Suprapubic skin (tissue), 4 donors: ENCODE measurements at regions not wholly inside any gene's neighbourhood (a gene's known extent, or its start where the extent isn't known, plus 50 kb on each side); places are given as distances from the start of the nearest gene placed in this dataset.

ENCODE experiments used
- POLR2A ChIP-seq, 2 donors: fragments of 450-650 bp; IDR thresholded peaks; one replicate each; pipeline ENCODE4 v1.6.1; 2017; ENCODE audit warnings: antibody characterized with exemption in 2 of 2, mild to moderate bottlenecking in 2 of 2, moderate library complexity in 2 of 2
- POLR2AphosphoS5 ChIP-seq, 3 donors: sonication (generic); formaldehyde crosslinking; IDR thresholded peaks; one replicate each; pipeline ENCODE4 v1.6.1; 2017; ENCODE audit warnings: antibody characterized with exemption in 3 of 3
- TF ChIP-seq, protein P1 (sequence below), 2 donors: fragments of 200-600 bp in 1 of 2; fragments of 450-650 bp in 1 of 2; sonication (generic) in 1 of 2; IDR thresholded peaks; one replicate each; pipeline ENCODE4 v1.5.1; 2016 to 2019; ENCODE audit warnings: antibody characterized with exemption in 2 of 2, mild to moderate bottlenecking in 1 of 2, moderate library complexity in 1 of 2

GRCh38 chr9:118647331-118647730 lies 721.9 kb downstream of the BRINP1 start:
- TF ChIP-seq, protein P1, sequence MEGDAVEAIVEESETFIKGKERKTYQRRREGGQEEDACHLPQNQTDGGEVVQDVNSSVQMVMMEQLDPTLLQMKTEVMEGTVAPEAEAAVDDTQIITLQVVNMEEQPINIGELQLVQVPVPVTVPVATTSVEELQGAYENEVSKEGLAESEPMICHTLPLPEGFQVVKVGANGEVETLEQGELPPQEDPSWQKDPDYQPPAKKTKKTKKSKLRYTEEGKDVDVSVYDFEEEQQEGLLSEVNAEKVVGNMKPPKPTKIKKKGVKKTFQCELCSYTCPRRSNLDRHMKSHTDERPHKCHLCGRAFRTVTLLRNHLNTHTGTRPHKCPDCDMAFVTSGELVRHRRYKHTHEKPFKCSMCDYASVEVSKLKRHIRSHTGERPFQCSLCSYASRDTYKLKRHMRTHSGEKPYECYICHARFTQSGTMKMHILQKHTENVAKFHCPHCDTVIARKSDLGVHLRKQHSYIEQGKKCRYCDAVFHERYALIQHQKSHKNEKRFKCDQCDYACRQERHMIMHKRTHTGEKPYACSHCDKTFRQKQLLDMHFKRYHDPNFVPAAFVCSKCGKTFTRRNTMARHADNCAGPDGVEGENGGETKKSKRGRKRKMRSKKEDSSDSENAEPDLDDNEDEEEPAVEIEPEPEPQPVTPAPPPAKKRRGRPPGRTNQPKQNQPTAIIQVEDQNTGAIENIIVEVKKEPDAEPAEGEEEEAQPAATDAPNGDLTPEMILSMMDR (IDR thresholded peaks at IDR 0.05), result no peak
- TF ChIP-seq POLR2A (IDR thresholded peaks at IDR 0.05), result no peak
- TF ChIP-seq POLR2AphosphoS5 (IDR thresholded peaks at IDR 0.05), result no peak
